ENCODE measurements at regions not wholly inside any gene's neighbourhood (a gene's known extent, or its start where the extent isn't known, plus 50 kb on each side); places are given as distances from the start of the nearest gene placed in this dataset.

GRCh38 chr6:106751501-106752252, 122.3 kb downstream of the QRSL1 start:
- H3K4me3 ChIP-seq (ENCODE audit: control extremely low read depth in 1 of 5, extremely low read depth in 1 of 5, insufficient read depth in 1 of 5, low read depth in 2 of 5, low read length in 4 of 5): no peak overlapping the region

More at GRCh38 chr6:106751501-106752252, 122.3 kb downstream of the QRSL1 start:
- Mint-ChIP-seq H3K4me1 (peaks cover 10% of the 10 kb centered on the region), H3K27me3 (no peaks in the 10 kb centered on the region), H3K27ac (no peak overlapping the region), H3K9me3 (ENCODE audit: insufficient read depth) (no peaks in the 10 kb centered on the region), H3K4me3 (no peak overlapping the region)
- peaks cover 3 to 6% of the 10 kb centered on the region in 2 donors for H3K4me1 ChIP-seq (ENCODE audit: control insufficient read depth in 2 of 2, insufficient read depth in 2 of 2, low read length in 2 of 2)
- H3K79me2 ChIP-seq (ENCODE audit: control insufficient read depth, insufficient read depth, low read length): no peaks in the 10 kb centered on the region
- no peak overlapping the region for H3K4me2 ChIP-seq (replicated peaks; ENCODE audit: low read depth, low read length, poor library complexity, severe bottlenecking)
- no peak for ATAC-seq (ENCODE audit: low read depth)
- H3K9me3 ChIP-seq (ENCODE audit: control extremely low read depth in 1 of 3, control insufficient read depth in 2 of 3, insufficient read depth in 1 of 3, low read length in 2 of 3): no peaks in the 10 kb centered on the region
- H4K20me1 ChIP-seq (ENCODE audit: control insufficient read depth, insufficient read depth, low read length, poor library complexity, severe bottlenecking): no peaks in the 10 kb centered on the region
- no peak for DNase-seq
- H2AFZ ChIP-seq (ENCODE audit: insufficient read depth, low read depth, low read length, poor library complexity, severe bottlenecking): no peak overlapping the region
- ChIA-PET POLR2A (no interaction called here), CTCF (interaction anchor here (1.1 kb wide), 1 partner anchor 143 kb away, joined by 3 read pairs; no protein-coding TSS in a partner anchor)
- intact Hi-C loops (cut with micrococcal nuclease): no loop called here
- TF ChIP-seq EZH2 (IDR thresholded peaks at IDR 0.05; ENCODE audit: borderline replicate concordance, insufficient read depth, low read depth, low read length, poor library complexity, severe bottlenecking) (no peak), CTCF (IDR thresholded peaks at IDR 0.05) (no peak)
- WGBS (ENCODE audit: insufficient coverage): 95% methylated on average over 2 of the region's 6 CpGs
- H3K27ac ChIP-seq (ENCODE audit: low read length in 2 of 2): no peak overlapping the region
- no peaks in the 10 kb centered on the region for H3K36me3 ChIP-seq (replicated peaks in 1 of 2; ENCODE audit: control extremely low read depth in 1 of 2, control insufficient read depth in 1 of 2, extremely low read depth in 1 of 2, insufficient read depth in 2 of 2, low read length in 1 of 2)
- H3K27me3 ChIP-seq (replicated peaks in 1 of 4; ENCODE audit: control extremely low read depth in 1 of 4, control insufficient read depth in 3 of 4, insufficient read depth in 4 of 4, low read length in 3 of 4): no peaks in the 10 kb centered on the region
- H3K9ac ChIP-seq (ENCODE audit: low read length): no peak overlapping the region
